IPS-NIHi7 (cell line): ENCODE measurements at regions not wholly inside any gene's neighbourhood (a gene's known extent, or its start where the extent isn't known, plus 50 kb on each side); places are given as distances from the start of the nearest gene placed in this dataset.

Experiments used
- DNase-seq: peaks from one replicate; pipeline ENCODE4 v3.0.0; 2012; ENCODE audit warnings: mixed read lengths; ENCODE audit errors: extremely low spot score

DNA sequence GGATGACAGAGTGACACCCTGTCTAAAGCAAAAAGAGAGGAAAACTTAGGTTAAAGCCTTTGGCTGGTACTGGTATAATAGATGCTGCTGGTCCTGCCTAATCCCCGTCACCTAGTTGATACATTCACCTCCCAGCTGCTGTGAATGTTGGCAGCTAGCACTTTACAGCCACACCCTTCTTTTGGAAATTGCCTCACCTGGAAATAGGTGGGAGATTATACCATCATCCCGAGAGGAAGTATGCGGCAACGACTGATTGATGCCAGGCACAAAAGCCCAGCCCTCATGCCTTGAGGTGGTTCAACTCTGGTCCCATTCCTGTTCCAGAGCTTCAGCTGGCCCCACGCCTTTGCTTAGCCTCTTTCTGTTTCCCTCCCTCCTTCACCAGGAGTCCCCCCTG lies 53.2 kb upstream of the SIAH1 start:
- DNase-seq: no peak

DNA sequence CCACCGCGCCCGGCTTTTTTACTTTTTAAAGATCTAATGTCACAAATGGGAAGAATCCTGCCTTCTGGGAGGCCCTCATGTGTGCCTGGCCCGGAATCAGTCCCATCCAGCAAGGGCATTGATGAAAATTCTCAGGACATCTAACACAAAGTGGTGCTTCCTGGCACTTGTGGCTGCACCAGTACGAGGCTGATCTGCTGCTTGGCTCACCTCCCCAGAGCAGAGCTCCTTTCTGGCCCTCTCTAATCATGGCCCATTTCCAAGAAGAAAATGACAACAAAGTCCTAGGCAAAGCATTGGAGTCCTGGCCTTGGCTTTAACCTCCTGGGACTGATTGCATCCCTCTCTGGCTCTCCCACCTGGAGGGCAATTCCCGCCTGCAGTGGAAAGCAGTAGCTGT lies 50.7 kb upstream of the SIAH1 start:
- no peak for DNase-seq

- DNase-seq: no peak
Observed at GRCh38 chr16:48435318-48435680, 50.1 kb upstream of the SIAH1 start.
